Neural cell (in vitro differentiated cells): ENCODE measurements at regions not wholly inside any gene's neighbourhood (a gene's known extent, or its start where the extent isn't known, plus 50 kb on each side); places are given as distances from the start of the nearest gene placed in this dataset.

Source experiments
- CTCF ChIP-seq: fragments of 450-650 bp; IDR thresholded peaks from 2 replicates; pipeline ENCODE4 v1.5.1; 2014; ENCODE audit warnings: antibody characterized with exemption, mild to moderate bottlenecking, moderate library complexity; ENCODE audit not compliant: poor library complexity, severe bottlenecking
- RAD21 ChIP-seq: fragments of 450-650 bp; conservative IDR thresholded peaks from 2 replicates; pipeline ENCODE4 v1.6.1; 2014; ENCODE audit warnings: antibody characterized with exemption, mild to moderate bottlenecking, moderate library complexity

- TF ChIP-seq RAD21: no peak
- TF ChIP-seq CTCF: no peak
These were observed 550.5 kb upstream of the GBE1 start for GRCh38 chr3:82311901-82312300.
